ENCODE measurements at regions not wholly inside any gene's neighbourhood (a gene's known extent, or its start where the extent isn't known, plus 50 kb on each side); places are given as distances from the start of the nearest gene placed in this dataset.

GRCh38 chr12:111298582-111299436 is 70.1 kb downstream of the PHETA1 start:
- peaks cover 3% of the 10 kb centered on the region for H3K36me3 ChIP-seq (ENCODE audit: control insufficient read depth, insufficient read depth, low read length)
- DNase-seq (ENCODE audit: low read depth) (peak; percentile 20), FAIRE-seq (no peak)
- TF ChIP-seq, protein P1, sequence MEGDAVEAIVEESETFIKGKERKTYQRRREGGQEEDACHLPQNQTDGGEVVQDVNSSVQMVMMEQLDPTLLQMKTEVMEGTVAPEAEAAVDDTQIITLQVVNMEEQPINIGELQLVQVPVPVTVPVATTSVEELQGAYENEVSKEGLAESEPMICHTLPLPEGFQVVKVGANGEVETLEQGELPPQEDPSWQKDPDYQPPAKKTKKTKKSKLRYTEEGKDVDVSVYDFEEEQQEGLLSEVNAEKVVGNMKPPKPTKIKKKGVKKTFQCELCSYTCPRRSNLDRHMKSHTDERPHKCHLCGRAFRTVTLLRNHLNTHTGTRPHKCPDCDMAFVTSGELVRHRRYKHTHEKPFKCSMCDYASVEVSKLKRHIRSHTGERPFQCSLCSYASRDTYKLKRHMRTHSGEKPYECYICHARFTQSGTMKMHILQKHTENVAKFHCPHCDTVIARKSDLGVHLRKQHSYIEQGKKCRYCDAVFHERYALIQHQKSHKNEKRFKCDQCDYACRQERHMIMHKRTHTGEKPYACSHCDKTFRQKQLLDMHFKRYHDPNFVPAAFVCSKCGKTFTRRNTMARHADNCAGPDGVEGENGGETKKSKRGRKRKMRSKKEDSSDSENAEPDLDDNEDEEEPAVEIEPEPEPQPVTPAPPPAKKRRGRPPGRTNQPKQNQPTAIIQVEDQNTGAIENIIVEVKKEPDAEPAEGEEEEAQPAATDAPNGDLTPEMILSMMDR (IDR thresholded peaks at IDR 0.05; ENCODE audit: insufficient read depth, low read length, severe bottlenecking) = peak; percentile 81
- H3K27me3 ChIP-seq (ENCODE audit: control insufficient read depth, insufficient read depth, low read length) = no peaks in the 10 kb centered on the region
- no peak overlapping the region for H3K4me3 ChIP-seq (ENCODE audit: low read depth, low read length)

GRCh38 chr12:111297703-111298426 is 71.0 kb downstream of the PHETA1 start:
- DNase-seq (ENCODE audit: low read depth) (no peak), FAIRE-seq (no peak)
- no peak overlapping the region for H3K4me3 ChIP-seq (ENCODE audit: low read depth, low read length)
- H3K36me3 ChIP-seq (ENCODE audit: control insufficient read depth, insufficient read depth, low read length) = peaks cover 3% of the 10 kb centered on the region
- TF ChIP-seq, protein P1 (IDR thresholded peaks at IDR 0.05; ENCODE audit: insufficient read depth, low read length, severe bottlenecking) = no peak
- no peaks in the 10 kb centered on the region for H3K27me3 ChIP-seq (ENCODE audit: control insufficient read depth, insufficient read depth, low read length)

DNA sequence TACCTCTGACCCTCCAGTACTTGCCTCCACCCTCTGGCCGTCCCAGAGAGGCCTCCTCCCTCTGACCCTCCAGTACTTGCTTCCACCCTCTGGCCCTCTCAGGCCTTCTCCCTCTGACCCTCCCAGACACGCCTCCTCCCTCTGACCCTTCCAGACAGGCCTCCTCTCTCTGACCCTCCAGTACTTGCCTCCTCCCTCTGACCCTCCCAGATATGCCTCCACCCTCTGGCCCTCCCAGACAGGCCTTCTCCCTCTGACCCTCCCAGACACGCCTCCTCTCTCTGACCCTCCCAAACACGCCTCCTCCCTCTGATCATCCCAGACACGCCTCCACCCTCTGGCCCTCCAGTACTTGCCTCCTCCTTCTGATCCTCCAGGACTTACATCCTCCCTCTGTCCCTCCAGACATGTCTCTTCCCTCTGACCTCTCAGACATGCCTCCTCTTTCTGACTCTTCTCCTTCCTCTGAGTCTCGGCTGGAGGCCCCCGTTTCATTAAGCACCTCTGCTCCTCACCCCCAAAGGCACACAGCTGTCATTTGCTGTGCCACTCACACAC is 71.9 kb downstream of the PHETA1 start:
- DNase-seq (ENCODE audit: low read depth) (no peak), FAIRE-seq (no peak)
- TF ChIP-seq, protein P1 (IDR thresholded peaks at IDR 0.05; ENCODE audit: insufficient read depth, low read length, severe bottlenecking) = no peak

DNA sequence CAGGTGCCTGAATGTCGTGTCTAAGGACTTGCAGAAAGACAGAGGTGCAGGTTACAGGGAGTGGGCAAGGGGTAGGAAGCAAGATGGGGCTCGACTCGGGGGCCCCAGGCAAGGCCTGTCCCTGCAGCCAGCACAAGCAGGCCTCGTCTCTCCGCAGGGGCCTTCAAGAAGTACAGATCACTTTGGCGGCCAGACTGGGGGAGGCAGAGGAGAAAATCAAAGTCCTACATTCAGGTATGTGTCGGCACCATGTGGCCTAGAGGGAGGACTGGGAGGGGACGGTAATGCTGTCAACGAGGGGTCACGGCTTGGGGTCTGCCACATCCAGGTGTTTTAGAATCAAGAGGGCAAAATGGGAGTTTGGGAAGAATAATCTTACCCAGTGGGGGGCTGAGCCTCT is 73.7 kb downstream of the PHETA1 start:
- Histone ChIP-seq H3K27me3 (ENCODE audit: control insufficient read depth, insufficient read depth, low read length) (no peaks in the 10 kb centered on the region), H3K4me3 (ENCODE audit: low read depth, low read length) (no peak overlapping the region), H3K36me3 (ENCODE audit: control insufficient read depth, insufficient read depth, low read length) (peaks cover 3% of the 10 kb centered on the region)
- FAIRE-seq = no peak
- no peak for DNase-seq (ENCODE audit: low read depth)
- TF ChIP-seq, protein P1 (IDR thresholded peaks at IDR 0.05; ENCODE audit: insufficient read depth, low read length, severe bottlenecking) = no peak

More for the DNA sequence above, 71.9 kb downstream of the PHETA1 start:
- H3K27me3 ChIP-seq (ENCODE audit: control insufficient read depth, insufficient read depth, low read length) = no peaks in the 10 kb centered on the region
- H3K4me3 ChIP-seq (ENCODE audit: low read depth, low read length) = no peak overlapping the region
- peaks cover 3% of the 10 kb centered on the region for H3K36me3 ChIP-seq (ENCODE audit: control insufficient read depth, insufficient read depth, low read length)

GRCh38 chr12:111293266-111294009 is 75.5 kb downstream of the PHETA1 start:
- TF ChIP-seq, protein P1 (IDR thresholded peaks at IDR 0.05; ENCODE audit: insufficient read depth, low read length, severe bottlenecking) = no peak
- Histone ChIP-seq H3K27me3 (ENCODE audit: control insufficient read depth, insufficient read depth, low read length) (no peaks in the 10 kb centered on the region), H3K36me3 (ENCODE audit: control insufficient read depth, insufficient read depth, low read length) (peaks cover 3% of the 10 kb centered on the region), H3K4me3 (ENCODE audit: low read depth, low read length) (no peak overlapping the region)
- DNase-seq (ENCODE audit: low read depth) (no peak), FAIRE-seq (no peak)

Measured in bronchial epithelial cell (primary cell).